ENCODE measurements at regions not wholly inside any gene's neighbourhood (a gene's known extent, or its start where the extent isn't known, plus 50 kb on each side); places are given as distances from the start of the nearest gene placed in this dataset.

DNA sequence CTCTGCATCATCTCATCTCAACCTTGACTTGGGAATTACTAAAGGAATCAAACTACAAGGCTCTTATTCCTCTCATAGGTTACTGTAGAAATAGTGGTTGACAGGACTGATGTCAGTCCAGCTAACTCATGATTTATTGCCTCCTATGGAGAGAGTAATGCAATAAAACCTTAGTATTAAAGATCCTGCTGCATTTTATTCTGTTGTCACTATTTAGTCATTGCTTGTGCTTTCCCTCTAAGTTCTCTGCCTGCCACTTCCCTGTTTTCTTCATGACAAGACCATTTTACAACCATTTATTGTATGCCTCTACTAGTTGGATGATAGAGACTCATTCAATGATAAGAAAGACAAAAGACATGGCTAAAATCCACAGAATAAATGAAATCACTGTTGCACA lies 134.1 kb upstream of the GRM7 start:
- H3K4me3 ChIP-seq (ENCODE audit: low read depth, poor library complexity, severe bottlenecking): no peak overlapping the region
- no peak for DNase-seq (ENCODE audit: low spot score in 2 of 2)
- intact Hi-C loops (cut with DNase I; ENCODE audit: low total_unique reads): no loop called here
- no peak for TF ChIP-seq POLR2A (IDR thresholded peaks at IDR 0.05)
- TF ChIP-seq, protein P1, sequence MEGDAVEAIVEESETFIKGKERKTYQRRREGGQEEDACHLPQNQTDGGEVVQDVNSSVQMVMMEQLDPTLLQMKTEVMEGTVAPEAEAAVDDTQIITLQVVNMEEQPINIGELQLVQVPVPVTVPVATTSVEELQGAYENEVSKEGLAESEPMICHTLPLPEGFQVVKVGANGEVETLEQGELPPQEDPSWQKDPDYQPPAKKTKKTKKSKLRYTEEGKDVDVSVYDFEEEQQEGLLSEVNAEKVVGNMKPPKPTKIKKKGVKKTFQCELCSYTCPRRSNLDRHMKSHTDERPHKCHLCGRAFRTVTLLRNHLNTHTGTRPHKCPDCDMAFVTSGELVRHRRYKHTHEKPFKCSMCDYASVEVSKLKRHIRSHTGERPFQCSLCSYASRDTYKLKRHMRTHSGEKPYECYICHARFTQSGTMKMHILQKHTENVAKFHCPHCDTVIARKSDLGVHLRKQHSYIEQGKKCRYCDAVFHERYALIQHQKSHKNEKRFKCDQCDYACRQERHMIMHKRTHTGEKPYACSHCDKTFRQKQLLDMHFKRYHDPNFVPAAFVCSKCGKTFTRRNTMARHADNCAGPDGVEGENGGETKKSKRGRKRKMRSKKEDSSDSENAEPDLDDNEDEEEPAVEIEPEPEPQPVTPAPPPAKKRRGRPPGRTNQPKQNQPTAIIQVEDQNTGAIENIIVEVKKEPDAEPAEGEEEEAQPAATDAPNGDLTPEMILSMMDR (IDR thresholded peaks at IDR 0.05): no peak

DNA sequence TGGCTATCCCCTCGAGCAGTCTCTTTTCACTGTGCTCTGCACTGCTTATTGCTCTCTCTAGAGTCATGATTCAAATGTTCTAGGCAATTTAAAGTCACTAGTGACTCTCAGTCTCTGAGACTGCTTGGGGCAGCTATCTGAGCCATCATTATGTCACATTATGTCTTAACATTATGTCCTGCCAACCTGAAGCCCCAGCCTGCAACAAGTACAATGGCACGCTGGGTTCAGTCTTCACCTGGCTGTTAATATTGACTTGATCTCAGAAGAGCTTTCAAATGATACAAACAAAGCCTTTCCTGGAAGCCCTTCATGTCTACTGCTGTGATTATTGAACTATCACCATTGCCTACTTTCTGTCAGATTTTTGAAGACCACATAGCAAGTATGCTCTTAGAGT lies 128.1 kb upstream of the GRM7 start:
- WGBS, 2 donors: 81 to 84% methylated on average over 2 of the region's 2 CpGs
- TF ChIP-seq POLR2A (IDR thresholded peaks at IDR 0.05): no peak
- TF ChIP-seq, protein P1 (IDR thresholded peaks at IDR 0.05): no peak
- DNase-seq (ENCODE audit: low spot score in 2 of 2): no peak
- intact Hi-C loops (cut with DNase I; ENCODE audit: low total_unique reads): no loop called here
- H3K4me3 ChIP-seq (ENCODE audit: low read depth, poor library complexity, severe bottlenecking): no peak overlapping the region

DNA sequence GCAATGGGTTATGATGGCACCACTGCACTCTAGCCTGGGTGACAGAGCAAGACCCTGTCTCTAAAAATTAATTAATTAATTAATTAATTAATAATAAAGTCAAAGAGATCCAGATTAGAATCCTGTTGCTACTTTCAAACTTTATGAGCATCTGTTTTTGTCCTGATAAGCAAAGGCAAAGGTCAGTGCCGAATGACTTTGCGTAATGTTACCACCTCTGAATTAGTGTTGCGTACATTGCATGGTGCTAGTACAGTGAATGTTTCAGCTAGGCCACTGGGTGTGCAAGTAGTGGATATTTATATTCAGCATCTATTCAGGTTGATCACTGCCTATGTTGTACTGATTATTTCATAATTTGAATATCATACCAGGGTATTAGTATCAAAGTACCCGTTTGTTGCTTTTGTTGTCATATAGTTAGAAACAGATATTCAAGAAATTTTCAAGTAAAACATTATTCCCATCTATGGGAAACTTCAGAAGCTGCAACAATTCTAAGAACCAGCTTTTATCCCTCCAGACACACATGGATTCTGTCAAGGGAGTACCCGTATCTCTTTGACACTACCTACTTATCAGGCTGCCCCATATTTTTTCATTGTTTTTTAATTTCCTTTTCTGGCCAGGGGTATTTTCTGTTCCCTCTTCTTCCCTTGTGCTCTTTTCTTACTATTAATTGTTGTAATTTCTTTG lies 127.1 kb upstream of the GRM7 start:
- DNase-seq (ENCODE audit: low spot score in 2 of 2): no peak
- no peak for TF ChIP-seq POLR2A (IDR thresholded peaks at IDR 0.05)
- TF ChIP-seq, protein P1 (IDR thresholded peaks at IDR 0.05): no peak
- intact Hi-C loops (cut with DNase I; ENCODE audit: low total_unique reads): no loop called here
- no peak overlapping the region for H3K4me3 ChIP-seq (ENCODE audit: low read depth, poor library complexity, severe bottlenecking)
- 90 to 92% methylated on average over 5 of the region's 5 CpGs for WGBS, 2 donors

DNA sequence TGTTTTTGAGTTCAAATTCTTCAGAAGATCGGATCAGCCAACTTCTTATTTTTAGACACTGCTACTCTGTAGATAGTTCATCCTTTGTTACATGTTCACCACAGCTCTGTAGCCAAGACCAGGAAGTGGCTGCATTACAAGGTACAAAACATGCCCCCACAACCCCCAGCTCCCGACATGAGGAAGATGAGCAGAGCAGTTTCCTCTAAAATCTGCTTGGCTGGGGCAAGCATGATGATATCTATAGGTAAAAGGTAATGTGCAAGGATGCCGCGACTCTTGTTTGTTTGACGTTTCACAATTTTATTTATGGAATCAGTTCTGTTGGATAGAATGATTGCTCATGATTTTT lies 126.5 kb upstream of the GRM7 start:
- no peak for DNase-seq (ENCODE audit: low spot score in 2 of 2)
- TF ChIP-seq POLR2A (IDR thresholded peaks at IDR 0.05): no peak
- TF ChIP-seq, protein P1 (IDR thresholded peaks at IDR 0.05): no peak
- WGBS, 2 donors: 85 to 92% methylated on average over 5 of the region's 5 CpGs
- intact Hi-C loops (cut with DNase I; ENCODE audit: low total_unique reads): no loop called here
- H3K4me3 ChIP-seq (ENCODE audit: low read depth, poor library complexity, severe bottlenecking): no peak overlapping the region

DNA sequence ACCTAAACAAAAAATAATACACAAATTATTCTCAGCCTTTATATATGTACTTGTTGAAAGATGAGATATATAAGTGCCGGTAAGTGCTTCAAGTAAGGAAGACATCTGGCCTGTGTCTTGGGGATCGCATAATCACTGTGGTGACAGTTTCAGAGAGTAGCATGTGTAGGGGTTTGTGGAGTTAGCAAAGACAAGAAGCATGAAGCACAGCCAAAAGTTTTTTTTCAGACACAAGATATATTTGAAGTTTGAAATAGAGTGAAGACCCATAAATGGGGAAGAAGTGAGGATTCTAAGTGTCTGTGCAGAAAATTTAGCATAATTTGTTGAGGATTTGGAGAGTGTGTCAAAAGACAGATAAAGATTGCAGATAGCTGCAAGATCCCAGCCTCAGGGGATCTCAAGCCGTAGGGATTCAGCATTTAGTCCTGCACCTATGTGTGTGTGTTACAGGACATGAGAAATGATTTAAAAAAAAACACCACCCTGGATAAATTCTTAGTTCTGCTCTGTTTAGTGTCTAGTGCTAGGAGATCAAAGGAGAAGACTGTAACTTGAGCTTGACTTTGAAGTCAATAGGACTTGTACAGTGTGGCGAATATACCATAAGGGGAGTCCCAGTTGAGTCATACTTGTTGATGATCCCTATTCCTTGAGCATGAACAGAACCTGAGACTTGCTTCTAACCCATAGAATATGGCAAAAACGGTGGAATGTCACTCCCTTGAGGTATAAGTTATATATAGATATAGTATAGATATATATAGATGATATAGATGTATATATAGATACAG lies 123.9 kb upstream of the GRM7 start:
- no peak for DNase-seq (ENCODE audit: low spot score in 2 of 2)

More for the DNA sequence above, 123.9 kb upstream of the GRM7 start:
- no peak overlapping the region for H3K4me3 ChIP-seq (ENCODE audit: low read depth, poor library complexity, severe bottlenecking)
- 56% methylated on average over 5 of the region's 5 CpGs for WGBS, 2 donors
- no peak for TF ChIP-seq POLR2A (IDR thresholded peaks at IDR 0.05)
- TF ChIP-seq, protein P1 (IDR thresholded peaks at IDR 0.05): no peak
- intact Hi-C loops (cut with DNase I; ENCODE audit: low total_unique reads): no loop called here
